Lung (tissue), 11 donors: ENCODE measurements at regions not wholly inside any gene's neighbourhood (a gene's known extent, or its start where the extent isn't known, plus 50 kb on each side); places are given as distances from the start of the nearest gene placed in this dataset.
A peak's percentile ranks its signal among the peaks of the same experiment; 100 is the strongest.

ENCODE experiments used
- ATAC-seq: fragments of 200-7000 bp; cut with Tn5 transposase; one replicate; pipeline ENCODE4 v1.9.1; 2020; ENCODE audit warnings: moderate number of reproducible peaks; ENCODE audit not compliant: insufficient read depth, low FRiP score
- DNase-seq, 3 donors: peaks; one replicate each; pipeline ENCODE4 v3.0.0-alpha.2; 2013 to 2017
- H3K27ac ChIP-seq, 2 donors: one replicate each; pipeline ENCODE4 v1.5.1; 2013; ENCODE audit warnings: mild to moderate bottlenecking in 2 of 2, moderate library complexity in 2 of 2, control low read depth in 1 of 2, inconsistent platforms in 1 of 2, low read depth in 1 of 2, low read length in 1 of 2
- H3K27me3 ChIP-seq, 3 donors: one replicate each; pipeline ENCODE4 v1.5.1; 2013; ENCODE audit warnings: low read length in 2 of 3; ENCODE audit not compliant: control insufficient read depth in 3 of 3, insufficient read depth in 3 of 3
- H3K36me3 ChIP-seq, 4 donors: one replicate each; pipeline ENCODE4 v1.5.1; 2013; ENCODE audit warnings: low read length in 4 of 4, mild to moderate bottlenecking in 1 of 4, moderate library complexity in 1 of 4; ENCODE audit not compliant: control insufficient read depth in 4 of 4, insufficient read depth in 4 of 4
- H3K4me1 ChIP-seq, 5 donors: one replicate each; pipeline ENCODE4 v1.5.1; 2013; ENCODE audit warnings: low read length in 5 of 5, mild to moderate bottlenecking in 2 of 5, moderate library complexity in 1 of 5; ENCODE audit not compliant: control insufficient read depth in 5 of 5, insufficient read depth in 5 of 5
- H3K4me3 ChIP-seq: one replicate; pipeline ENCODE4 v1.5.1; 2013; ENCODE audit warnings: mild to moderate bottlenecking, control low read depth, moderate library complexity
- H3K9ac ChIP-seq, 2 donors: one replicate each; pipeline ENCODE4 v1.5.1; 2013; ENCODE audit warnings: low read length in 2 of 2, control low read depth in 1 of 2; ENCODE audit not compliant: insufficient read depth in 1 of 2
- H3K9me3 ChIP-seq, 4 donors: one replicate each; pipeline ENCODE4 v1.5.1; 2013; ENCODE audit warnings: low read length in 3 of 4, mild to moderate bottlenecking in 1 of 4, moderate library complexity in 1 of 4; ENCODE audit not compliant: control insufficient read depth in 4 of 4, insufficient read depth in 3 of 4
- WGBS, 2 donors: extraction: QIAGEN DNeasy Blood & Tissue Kit; methylation state at CpG; one replicate each; pipeline ENCODE4 v1.1.7; 2013; 5-methylcytosine and 5-hydroxymethylcytosine counted together
- TF ChIP-seq, protein P1 (sequence below): IDR thresholded peaks from 2 replicates; pipeline ENCODE4 v1.5.1; 2012; ENCODE audit warnings: mild to moderate bottlenecking; ENCODE audit errors: control extremely low read depth, extremely low read depth
- donor health status: control.
- donor health status: control.
- donor health status: Bipolar disorder and iron deficiency.
- donor health status: healthy.
- donor health status: DM: yes; HTN: yes; CAD: no.

- no peaks in the 10 kb centered on the region for H3K36me3 ChIP-seq
- peaks cover 3 to 48% (median 15%) of the 10 kb centered on the region in 5 donors for H3K4me1 ChIP-seq
- ATAC-seq (no peak), DNase-seq (peak; percentile 87 to 97 (median 97))
- H3K9ac ChIP-seq: no peak overlapping the region
- no peaks in the 10 kb centered on the region for H3K27me3 ChIP-seq
- 74 to 83% methylated on average over 3 of the region's 3 CpGs for WGBS, 2 donors
- no peaks in the 10 kb centered on the region for H3K9me3 ChIP-seq
- no peak overlapping the region for H3K4me3 ChIP-seq
- H3K27ac ChIP-seq: no peak overlapping the region
- TF ChIP-seq, protein P1, sequence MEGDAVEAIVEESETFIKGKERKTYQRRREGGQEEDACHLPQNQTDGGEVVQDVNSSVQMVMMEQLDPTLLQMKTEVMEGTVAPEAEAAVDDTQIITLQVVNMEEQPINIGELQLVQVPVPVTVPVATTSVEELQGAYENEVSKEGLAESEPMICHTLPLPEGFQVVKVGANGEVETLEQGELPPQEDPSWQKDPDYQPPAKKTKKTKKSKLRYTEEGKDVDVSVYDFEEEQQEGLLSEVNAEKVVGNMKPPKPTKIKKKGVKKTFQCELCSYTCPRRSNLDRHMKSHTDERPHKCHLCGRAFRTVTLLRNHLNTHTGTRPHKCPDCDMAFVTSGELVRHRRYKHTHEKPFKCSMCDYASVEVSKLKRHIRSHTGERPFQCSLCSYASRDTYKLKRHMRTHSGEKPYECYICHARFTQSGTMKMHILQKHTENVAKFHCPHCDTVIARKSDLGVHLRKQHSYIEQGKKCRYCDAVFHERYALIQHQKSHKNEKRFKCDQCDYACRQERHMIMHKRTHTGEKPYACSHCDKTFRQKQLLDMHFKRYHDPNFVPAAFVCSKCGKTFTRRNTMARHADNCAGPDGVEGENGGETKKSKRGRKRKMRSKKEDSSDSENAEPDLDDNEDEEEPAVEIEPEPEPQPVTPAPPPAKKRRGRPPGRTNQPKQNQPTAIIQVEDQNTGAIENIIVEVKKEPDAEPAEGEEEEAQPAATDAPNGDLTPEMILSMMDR: no peak
These were observed 147.7 kb upstream of the TSC22D2 start for GRCh38 chr3:150260398-150260710.

DNA sequence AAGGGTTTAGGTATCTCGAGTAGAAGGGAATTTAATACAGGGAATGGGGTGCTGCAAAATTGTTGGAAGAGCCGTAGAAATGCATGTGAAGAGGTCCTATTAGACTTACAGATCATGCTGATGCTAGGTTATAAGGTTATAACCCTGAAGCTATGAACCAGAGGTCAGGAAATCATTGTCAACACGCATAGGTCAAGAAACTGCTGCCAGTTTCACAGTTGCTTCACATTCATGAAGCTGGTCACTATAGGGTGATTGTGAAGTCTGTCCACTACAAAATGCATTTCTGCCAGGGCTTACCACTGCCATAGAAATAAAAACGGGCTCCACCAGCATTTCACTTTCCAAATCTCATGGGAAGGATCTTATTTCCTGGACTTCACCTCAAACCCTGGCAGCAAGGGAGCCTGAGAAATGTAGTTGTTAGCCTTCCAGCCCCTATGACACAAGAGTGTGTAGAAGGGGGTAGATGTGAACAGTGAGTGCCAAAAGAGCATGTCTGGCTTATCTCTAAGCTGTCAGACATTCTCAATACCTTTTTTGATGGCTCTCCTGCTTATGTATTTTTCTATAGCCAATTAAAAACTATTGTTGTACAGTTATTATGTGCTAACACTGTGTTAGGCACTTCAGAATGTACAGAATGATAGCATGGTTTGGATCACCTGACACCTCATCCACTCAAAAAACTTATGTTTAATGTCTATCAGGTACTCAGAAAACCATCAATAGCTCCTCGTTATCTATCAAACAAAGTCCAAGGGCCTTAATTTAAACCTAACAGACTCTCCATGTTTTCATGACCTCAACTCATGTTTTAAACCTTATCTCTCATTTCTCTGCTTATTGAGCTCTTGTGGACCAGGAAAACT lies 148.3 kb upstream of the TSC22D2 start:
- WGBS, 2 donors: 82 to 87% methylated on average over 5 of the region's 5 CpGs
- Histone ChIP-seq H3K27me3 (no peaks in the 10 kb centered on the region), H3K9me3 (no peaks in the 10 kb centered on the region), H3K9ac (no peak overlapping the region), H3K27ac (no peak overlapping the region), H3K4me3 (no peak overlapping the region), H3K36me3 (no peaks in the 10 kb centered on the region), H3K4me1 (peaks cover 4 to 48% (median 21%) of the 10 kb centered on the region in 5 donors)
- DNase-seq (peak; percentile 73 to 99 (median 98)), ATAC-seq (no peak)
- TF ChIP-seq, protein P1: no peak

DNA sequence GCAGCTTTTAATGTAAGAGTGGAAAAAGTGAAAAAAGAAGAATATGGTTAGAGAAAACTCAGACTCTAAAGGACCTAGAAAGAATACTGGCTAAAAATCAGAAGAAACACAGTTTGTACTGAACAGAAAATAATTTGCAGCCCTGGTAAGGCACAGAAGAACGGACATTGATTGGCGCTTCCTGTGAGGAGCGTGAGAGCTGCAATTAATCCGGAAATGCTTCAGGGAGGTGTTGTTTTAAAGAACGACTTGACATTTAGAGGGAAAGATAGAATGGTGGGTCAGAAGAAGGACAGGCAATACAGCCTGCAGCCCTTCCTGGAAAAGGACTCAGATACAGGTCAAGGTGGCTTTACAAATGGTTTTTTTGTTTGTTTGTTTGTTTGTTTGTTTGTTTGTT lies 151.3 kb upstream of the TSC22D2 start:
- Histone ChIP-seq H3K4me1 (peaks cover 4 to 71% (median 34%) of the 10 kb centered on the region in 5 donors), H3K27ac (no peak overlapping the region), H3K36me3 (no peaks in the 10 kb centered on the region), H3K9ac (no peak overlapping the region), H3K4me3 (no peak overlapping the region), H3K9me3 (no peaks in the 10 kb centered on the region), H3K27me3 (no peaks in the 10 kb centered on the region)
- DNase-seq (no peak), ATAC-seq (no peak)
- WGBS, 2 donors: 56 to 59% methylated on average over 5 of the region's 5 CpGs
- TF ChIP-seq, protein P1: no peak
